HUDEP-2 (cell line): ENCODE measurements at regions not wholly inside any gene's neighbourhood (a gene's known extent, or its start where the extent isn't known, plus 50 kb on each side); places are given as distances from the start of the nearest gene placed in this dataset.
"Not testable (repeated sequence)": the region's sequence is repeated elsewhere in the genome, so short reads cannot be mapped to it uniquely, and the experiment has no call there.

ENCODE experiments used
- DNase-seq, 76 experiments: peaks; one replicate each; lab custom pipeline; 2025; ENCODE audit not compliant: unreplicated experiment in 76 of 76; lab: John Stamatoyannopoulos, UW

GRCh38 chr9:11141357-11141756 lies 528.6 kb upstream of the PTPRD start:
- no peak for DNase-seq

GRCh38 chr9:11142965-11143738 lies 530.4 kb upstream of the PTPRD start:
- no peak for DNase-seq

- no peak for DNase-seq
These were observed 531.9 kb upstream of the PTPRD start for GRCh38 chr9:11144746-11145145.

- no peak for DNase-seq
These were observed 535.4 kb upstream of the PTPRD start for GRCh38 chr9:11148189-11148588.

- no peak for DNase-seq
These were observed 536.3 kb upstream of the PTPRD start for GRCh38 chr9:11149065-11149464.

GRCh38 chr9:11158063-11158462 lies 545.3 kb upstream of the PTPRD start:
- no peak for DNase-seq

- DNase-seq: no peak
These were observed 545.9 kb upstream of the PTPRD start for GRCh38 chr9:11158676-11159075.

- no peak for DNase-seq
These were observed 546.6 kb upstream of the PTPRD start for GRCh38 chr9:11159318-11159862.

- DNase-seq: no peak
These were observed 551.0 kb upstream of the PTPRD start for GRCh38 chr9:11163843-11164242.

- no peak for DNase-seq
These were observed 569.2 kb upstream of the PTPRD start for GRCh38 chr9:11182001-11182400.

- no peak for DNase-seq
These were observed 577.9 kb upstream of the PTPRD start for GRCh38 chr9:11190719-11191118.

GRCh38 chr9:11192993-11193392 lies 580.2 kb upstream of the PTPRD start:
- DNase-seq: no peak

- no peak for DNase-seq
These were observed 581.4 kb upstream of the PTPRD start for GRCh38 chr9:11194246-11194645.

GRCh38 chr9:11196840-11197365 lies 584.1 kb upstream of the PTPRD start:
- not testable (repeated sequence) for DNase-seq

- no peak for DNase-seq
These were observed 586.5 kb upstream of the PTPRD start for GRCh38 chr9:11199335-11199734.

GRCh38 chr9:11204521-11204920 lies 591.7 kb upstream of the PTPRD start:
- DNase-seq: no peak

- DNase-seq: no peak
These were observed 594.1 kb upstream of the PTPRD start for GRCh38 chr9:11206925-11207324.

GRCh38 chr9:11233696-11234095 lies 620.9 kb upstream of the PTPRD start:
- no peak for DNase-seq

GRCh38 chr9:11235061-11235460 lies 622.3 kb upstream of the PTPRD start:
- no peak for DNase-seq

GRCh38 chr9:11241779-11242178 lies 629.0 kb upstream of the PTPRD start:
- no peak for DNase-seq

- DNase-seq: no peak
These were observed 645.2 kb upstream of the PTPRD start for GRCh38 chr9:11257992-11258391.

GRCh38 chr9:11269036-11269435 lies 656.2 kb upstream of the PTPRD start:
- no peak for DNase-seq
